Activated CD4-positive, alpha-beta T cell treated with anti-CD3 and anti-CD28 coated beads for 4 hours (primary cell): ENCODE measurements at regions not wholly inside any gene's neighbourhood (a gene's known extent, or its start where the extent isn't known, plus 50 kb on each side); places are given as distances from the start of the nearest gene placed in this dataset.
"Not testable (repeated sequence)": the region's sequence is repeated elsewhere in the genome, so short reads cannot be mapped to it uniquely, and the experiment has no call there.

Experiments
- DNase-seq, 2 donors: peaks; one replicate each; pipeline ENCODE4 v3.0.0-alpha.2; 2020

DNA sequence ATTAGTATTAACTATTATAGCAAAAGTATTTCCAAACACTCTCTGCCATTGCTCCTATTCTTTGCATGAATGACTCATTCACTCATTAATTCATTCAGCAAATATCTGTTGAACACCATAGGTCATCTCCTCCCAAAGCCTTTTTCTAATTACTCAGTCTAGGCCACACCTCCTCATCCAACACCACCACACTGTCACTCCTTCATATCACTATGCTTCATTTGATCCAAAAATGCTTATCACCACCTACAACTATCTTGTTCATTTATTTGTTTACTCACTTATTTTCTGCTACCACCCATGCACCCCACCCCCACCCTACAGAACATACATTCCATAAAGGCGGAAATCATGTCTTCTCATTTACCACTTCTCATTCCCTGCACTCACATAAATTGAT is 94.4 kb upstream of the TNFSF4 start:
- no peak for DNase-seq

GRCh38 chr1:173302366-173302765 is 95.2 kb upstream of the TNFSF4 start:
- no peak for DNase-seq

DNA sequence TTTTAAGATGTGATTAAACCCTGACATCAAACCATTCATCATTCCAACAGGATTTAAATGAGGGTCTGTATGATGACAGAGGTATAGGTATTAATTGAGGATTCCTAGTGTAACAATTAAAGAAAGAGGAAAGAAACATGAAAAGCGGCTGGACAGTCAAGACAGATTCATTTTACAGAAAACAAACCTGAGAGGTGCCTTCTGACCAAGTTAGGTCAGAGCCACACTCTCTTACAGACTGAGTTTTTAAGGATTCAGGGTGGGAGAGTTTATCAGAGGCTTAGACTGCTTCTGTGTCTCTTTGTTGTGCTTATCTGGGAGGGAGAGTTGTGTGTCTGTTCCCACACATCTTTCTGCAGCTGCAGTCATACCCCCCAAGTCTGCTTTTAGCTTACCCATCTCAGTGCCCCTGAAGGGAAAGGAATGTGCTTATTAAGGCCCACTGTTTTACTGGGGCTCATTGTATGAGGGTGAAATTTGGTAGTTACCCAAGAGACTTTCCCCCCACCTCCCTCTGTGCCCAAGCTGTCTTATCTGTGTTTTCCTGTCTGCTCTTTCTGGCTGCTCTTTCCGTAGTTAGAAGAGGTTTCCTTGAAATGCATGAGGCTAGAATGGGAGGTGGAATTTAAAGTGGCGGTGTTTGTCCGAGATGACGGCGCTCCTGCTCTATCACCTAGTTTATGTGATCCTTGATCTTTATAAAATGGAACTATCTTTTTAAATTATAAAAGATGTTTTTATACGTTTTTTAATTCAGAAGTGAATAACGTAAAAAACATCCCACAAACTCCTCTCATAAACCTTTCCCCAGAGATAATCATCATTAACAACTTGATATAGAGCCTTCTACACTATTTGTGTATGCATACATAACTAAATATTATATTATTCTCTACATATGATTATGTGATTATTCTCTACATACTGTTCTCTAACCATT is 96.0 kb upstream of the TNFSF4 start:
- no peak for DNase-seq

DNA sequence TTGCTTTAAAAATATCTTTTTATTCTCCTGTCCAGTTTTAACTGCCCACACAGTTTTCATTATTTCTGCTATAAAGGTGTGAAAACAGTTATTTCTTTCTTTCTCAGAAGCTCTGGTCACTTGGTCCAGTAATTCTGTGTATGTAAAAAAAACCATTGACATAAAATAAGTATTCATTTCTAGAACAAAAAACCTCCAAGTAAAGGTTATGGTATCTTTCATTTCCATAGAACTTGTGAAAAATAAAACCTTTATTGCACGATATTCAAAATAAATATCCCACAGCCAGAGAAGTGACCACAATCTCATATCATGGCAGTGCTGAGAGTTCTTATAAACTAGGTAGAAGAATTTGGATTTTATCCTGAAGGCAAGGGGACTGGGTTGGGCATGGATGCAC is 96.9 kb upstream of the TNFSF4 start:
- DNase-seq = no peak

DNA sequence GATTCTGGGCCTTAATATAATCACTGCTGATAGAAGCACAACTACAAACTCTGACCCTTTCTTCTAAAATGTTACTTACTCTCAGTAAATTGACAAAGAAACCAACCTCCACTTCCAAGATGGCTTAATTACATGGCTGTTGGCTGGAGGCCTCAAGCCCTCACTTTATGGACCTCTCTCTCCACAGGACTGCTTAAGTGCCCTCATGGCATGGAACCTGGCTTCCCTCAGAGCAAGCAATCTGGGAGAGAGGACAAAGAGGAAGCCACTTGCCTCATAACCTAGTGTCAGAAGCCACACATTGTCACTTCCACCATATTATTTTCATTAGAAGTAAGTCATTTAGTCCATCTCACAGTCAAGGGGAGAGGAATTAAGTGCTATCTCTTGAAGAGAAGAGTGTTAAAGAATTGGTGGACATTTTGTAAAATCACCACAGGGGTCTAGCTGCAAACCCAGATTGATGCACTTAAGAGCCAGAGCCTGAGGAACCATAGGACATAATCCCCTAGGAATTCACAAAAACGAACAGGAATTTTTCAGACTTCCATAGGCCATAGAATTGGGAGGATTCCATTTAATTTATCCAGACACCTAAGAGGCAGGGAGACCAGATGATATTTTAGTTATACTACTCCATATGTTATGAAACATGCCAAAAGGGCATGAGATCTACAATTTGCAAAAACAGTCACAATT is 97.5 kb upstream of the TNFSF4 start:
- no peak for DNase-seq

- DNase-seq = no peak
These were observed 100.7 kb upstream of the TNFSF4 start for GRCh38 chr1:173307845-173308244.

GRCh38 chr1:173314656-173315055 is 107.5 kb upstream of the TNFSF4 start:
- DNase-seq = no peak

GRCh38 chr1:173315296-173315695 is 108.2 kb upstream of the TNFSF4 start:
- DNase-seq = no peak

DNA sequence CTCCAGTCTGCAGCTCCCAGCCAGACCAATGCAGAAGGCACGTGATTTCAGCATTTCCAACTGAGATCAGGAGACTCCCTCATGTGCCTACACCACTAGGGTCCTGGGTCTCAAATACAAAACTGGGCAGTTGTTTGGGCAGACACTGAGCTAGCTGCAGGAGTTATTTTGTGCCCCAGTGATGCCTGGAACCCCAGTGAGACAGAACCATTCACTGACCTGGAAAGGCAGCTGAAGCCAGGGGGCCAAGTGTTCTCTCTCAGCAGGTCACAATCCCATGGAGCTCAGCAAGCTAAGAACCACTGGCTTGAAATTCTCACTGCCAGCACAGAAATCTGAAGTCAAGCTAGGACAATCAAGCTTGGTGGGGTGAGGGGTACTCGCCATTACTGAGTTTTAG is 111.7 kb upstream of the TNFSF4 start:
- DNase-seq = no peak

- DNase-seq = not testable (repeated sequence)
These were observed 117.2 kb upstream of the TNFSF4 start for GRCh38 chr1:173324352-173324751.

GRCh38 chr1:173327987-173328386 is 120.9 kb upstream of the TNFSF4 start:
- not testable (repeated sequence) for DNase-seq

GRCh38 chr1:173328961-173329360 is 121.8 kb upstream of the TNFSF4 start:
- no peak for DNase-seq

DNA sequence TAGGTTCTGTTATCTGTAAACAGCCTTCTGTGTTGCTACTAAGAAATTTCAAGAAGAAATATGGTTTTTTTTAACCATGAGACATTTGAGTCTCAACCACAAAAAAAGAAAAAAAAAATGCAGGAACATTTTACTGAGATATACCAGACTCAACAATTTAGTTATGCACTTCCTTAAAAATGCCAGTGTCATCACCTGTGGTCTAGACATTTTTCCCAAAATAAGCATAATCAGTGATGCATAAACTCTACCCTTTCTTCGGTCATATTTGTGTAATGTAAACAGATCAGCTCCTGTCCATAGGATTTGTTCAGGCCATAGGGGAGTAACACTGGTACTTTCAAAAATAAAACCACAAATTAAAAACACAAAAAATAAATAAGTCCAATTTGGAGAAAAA is 122.6 kb upstream of the TNFSF4 start:
- DNase-seq = no peak

GRCh38 chr1:173330149-173330951 is 123.2 kb upstream of the TNFSF4 start:
- DNase-seq = no peak

DNA sequence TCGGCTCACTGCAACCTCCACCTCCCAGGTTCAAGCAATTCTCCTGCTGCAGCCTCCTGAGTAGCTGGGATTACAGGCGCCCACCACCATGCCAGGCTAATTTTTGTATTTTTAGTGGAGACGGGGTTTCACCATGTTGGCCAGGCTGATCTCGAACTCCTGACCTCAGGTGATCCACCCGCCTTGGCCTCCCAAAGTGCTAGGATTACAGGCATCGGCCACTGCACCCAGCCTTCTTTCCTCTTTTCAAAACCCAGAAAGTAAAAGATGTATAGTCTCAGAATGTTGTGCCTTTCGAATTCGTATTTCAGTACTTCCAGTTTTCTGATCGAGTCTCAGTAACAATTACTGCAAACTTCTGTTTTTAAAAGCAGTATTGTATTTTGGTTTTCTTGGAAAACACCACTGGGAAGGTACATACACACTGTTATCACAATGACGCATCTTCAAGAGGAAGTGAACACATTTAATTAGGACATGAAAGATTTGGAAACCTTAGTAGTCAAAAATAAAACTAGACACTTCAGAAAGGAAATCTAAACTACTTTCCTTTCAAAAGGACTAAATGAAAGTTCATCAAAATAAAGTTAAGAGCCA is 123.9 kb upstream of the TNFSF4 start:
- DNase-seq = not testable (repeated sequence)

DNA sequence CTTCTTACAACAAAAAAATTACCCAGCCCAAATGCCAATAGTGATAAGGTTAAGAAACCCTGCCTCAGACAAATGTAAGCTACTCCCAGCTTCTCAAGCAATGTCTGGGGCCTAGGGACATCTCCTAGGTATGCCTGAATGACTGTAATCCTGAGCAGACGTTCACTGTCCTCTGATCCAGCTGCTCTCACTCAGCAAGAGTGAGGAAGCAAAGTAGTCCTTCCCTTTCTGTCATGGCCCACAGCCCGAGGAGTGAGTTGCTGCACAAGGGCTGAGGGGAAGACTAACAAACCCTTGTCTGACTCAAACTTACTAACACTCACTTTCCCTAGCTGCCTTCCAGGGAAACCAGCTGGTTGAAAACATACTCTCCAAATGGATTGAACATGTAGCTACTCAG is 124.9 kb upstream of the TNFSF4 start:
- DNase-seq = no peak

- DNase-seq = no peak
These were observed 126.5 kb upstream of the TNFSF4 start for GRCh38 chr1:173333581-173333980.

GRCh38 chr1:173337126-173337525 is 130.0 kb upstream of the TNFSF4 start:
- no peak for DNase-seq

DNA sequence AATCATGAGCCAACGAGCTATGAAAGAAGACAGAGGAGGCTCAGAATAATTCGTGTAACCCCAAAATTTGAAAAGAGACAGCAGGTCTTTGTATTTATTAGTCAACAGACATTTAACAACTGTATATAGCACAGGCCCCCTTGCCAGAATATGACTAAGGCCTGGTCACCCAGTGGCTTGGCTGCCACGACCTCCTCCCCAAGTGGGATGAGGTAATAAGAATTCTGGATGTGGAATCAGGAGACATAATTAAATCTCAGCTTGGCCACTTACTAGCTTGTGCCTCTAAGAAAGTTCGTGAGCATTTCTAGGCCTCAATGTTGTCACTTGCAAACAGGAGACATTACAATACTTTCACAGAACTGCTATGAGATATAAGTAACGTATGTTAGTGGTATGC is 134.2 kb upstream of the TNFSF4 start:
- DNase-seq = no peak

DNA sequence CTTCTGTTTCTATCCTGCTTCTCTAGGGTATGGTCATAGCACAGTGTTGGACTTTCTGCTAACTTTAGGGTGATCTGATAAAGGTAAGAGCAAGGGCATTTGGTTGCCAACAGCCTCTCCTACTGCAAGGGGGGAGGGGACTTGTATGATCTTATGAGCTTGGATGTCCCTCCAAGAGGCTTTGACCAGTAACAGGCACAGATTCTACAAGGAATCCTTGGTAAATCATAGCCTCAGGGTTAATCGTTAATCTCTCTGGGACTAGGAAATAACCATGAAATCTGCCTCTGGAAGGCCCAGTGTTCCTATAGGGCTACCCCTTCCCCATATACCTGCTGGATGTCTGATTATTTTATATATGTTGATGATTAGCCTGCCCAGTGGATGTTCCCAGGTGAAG is 134.8 kb upstream of the TNFSF4 start:
- no peak for DNase-seq

DNA sequence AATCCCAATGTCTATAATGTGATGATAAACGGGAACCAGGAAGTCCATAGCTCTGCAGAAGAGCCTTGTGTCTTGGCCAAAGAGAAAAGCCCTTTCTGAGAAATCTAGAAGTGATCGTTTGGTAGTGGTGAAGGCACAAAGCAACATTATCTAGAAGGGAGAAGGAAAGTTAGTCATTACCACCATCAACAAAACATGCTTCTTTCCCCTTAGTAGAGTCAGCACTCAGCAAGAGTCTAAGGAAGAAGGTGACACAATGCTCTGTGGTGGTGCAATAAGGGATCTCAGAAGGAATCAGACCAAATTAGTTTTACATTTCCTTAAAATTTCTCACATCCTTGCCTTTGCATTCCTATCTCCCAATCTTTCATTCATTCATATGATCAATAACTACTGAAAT is 134.4 kb upstream of the PRDX6 start:
- DNase-seq = no peak

DNA sequence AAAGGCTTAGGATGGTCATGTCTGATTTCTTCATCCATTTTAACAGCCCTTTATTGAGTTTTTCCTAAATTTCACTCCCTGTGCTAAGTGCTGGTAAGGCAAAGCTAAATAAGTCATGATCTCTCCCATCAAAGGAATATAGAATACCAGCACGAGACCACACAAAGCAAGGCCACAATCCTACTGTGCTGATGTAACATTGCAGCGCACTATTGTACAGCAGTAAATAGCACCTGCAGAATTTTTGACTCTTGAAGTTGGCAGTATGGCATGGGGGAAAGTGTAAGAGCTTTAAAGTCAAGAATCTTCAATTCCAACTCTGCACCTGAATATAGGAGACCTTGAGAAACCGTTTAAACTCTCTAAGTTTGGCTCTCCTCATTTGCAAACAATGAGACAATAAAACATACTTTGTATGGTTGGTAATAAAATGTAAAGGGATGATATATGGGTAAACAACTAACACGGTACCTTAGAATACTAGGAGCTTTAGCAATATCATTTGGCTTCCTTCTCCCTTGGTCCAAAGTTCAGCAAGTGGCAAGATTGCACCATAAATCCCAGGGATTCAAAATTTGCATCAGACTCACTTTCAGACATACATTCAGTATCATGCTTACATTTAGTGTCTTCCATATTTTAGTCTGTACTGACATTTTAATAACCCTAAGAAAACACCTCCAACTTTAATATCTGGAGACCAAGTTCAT is 132.9 kb upstream of the PRDX6 start:
- DNase-seq = no peak
